Ishikawa (cell line): ENCODE measurements at regions not wholly inside any gene's neighbourhood (a gene's known extent, or its start where the extent isn't known, plus 50 kb on each side); places are given as distances from the start of the nearest gene placed in this dataset.

Experiments used
- CEBPB ChIP-seq: IDR thresholded peaks from 2 replicates; pipeline ENCODE4 v1.6.1; 2012
- CREB1 ChIP-seq: IDR thresholded peaks from 2 replicates; pipeline ENCODE4 v1.6.1; 2012; ENCODE audit warnings: low read depth
- EGR1 ChIP-seq: IDR thresholded peaks from 2 replicates; pipeline ENCODE4 v1.6.1; 2012
- EP300 ChIP-seq: IDR thresholded peaks from 2 replicates; pipeline ENCODE4 v1.6.1; 2012; ENCODE audit warnings: borderline replicate concordance
- FOXM1 ChIP-seq: IDR thresholded peaks from 2 replicates; pipeline ENCODE4 v1.6.1; 2012; ENCODE audit warnings: low read depth, borderline replicate concordance
- NFIC ChIP-seq: IDR thresholded peaks from 2 replicates; pipeline ENCODE4 v1.6.1; 2012
- RAD21 ChIP-seq: IDR thresholded peaks from 2 replicates; pipeline ENCODE4 v1.6.1; 2012; ENCODE audit warnings: low read depth
- TAF1 ChIP-seq: IDR thresholded peaks from 2 replicates; pipeline ENCODE4 v1.6.1; 2012; ENCODE audit warnings: low read depth, mild to moderate bottlenecking
- TCF12 ChIP-seq: IDR thresholded peaks from 2 replicates; pipeline ENCODE4 v1.6.1; 2012; ENCODE audit warnings: low read depth
- TEAD4 ChIP-seq: IDR thresholded peaks from 2 replicates; pipeline ENCODE4 v1.6.1; 2012
- YY1 ChIP-seq: IDR thresholded peaks from 2 replicates; pipeline ENCODE4 v1.6.1; 2012; ENCODE audit warnings: low read depth
- ZBTB7A ChIP-seq: IDR thresholded peaks from 2 replicates; pipeline ENCODE4 v1.6.1; 2012; ENCODE audit warnings: low read depth
- TF ChIP-seq, protein P1 (sequence below): IDR thresholded peaks from 2 replicates; pipeline ENCODE4 v1.6.1; 2012; ENCODE audit warnings: low read depth, mild to moderate bottlenecking
- TF ChIP-seq, protein P2 (sequence below): IDR thresholded peaks from 2 replicates; pipeline ENCODE4 v1.6.1; 2012
- TF ChIP-seq, protein P3 (sequence below): IDR thresholded peaks from 2 replicates; pipeline ENCODE4 v1.6.1; 2012

DNA sequence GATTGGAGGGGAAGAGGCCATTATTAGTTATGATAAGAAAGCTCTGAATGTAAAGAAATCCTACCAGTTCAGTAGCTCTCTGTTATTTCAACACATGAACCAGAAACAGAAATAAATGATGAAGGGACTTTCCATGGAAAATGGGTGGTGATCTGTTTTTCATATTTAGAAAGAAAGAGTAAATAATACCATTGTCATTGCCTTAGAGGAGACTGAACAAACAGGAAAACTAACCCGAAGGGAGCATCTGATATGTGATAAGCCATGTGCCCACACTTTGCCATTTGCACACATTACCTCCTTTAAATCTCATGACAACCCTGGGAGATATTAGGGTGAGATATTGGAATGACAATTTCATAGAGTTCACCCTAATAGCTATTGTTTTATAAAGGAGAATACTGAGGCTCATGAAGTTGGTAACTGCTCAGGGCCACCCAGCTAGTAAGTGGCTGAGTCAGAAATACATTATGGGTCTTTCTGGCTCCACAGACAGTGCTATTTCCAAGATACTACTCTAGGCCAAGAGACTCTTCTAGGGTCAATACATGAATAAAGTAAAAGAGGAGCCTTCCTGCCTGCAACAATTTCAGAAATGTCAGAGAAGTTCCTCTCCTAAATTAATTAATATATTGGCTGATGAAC is 111.0 kb upstream of the SLIT3 start:
- TF ChIP-seq CREB1 (no peak), NFIC (no peak), TEAD4 (no peak), TCF12 (no peak), FOXM1 (no peak), YY1 (no peak), CEBPB (no peak), RAD21 (no peak), EP300 (no peak), EGR1 (no peak)
- TF ChIP-seq, protein P1, sequence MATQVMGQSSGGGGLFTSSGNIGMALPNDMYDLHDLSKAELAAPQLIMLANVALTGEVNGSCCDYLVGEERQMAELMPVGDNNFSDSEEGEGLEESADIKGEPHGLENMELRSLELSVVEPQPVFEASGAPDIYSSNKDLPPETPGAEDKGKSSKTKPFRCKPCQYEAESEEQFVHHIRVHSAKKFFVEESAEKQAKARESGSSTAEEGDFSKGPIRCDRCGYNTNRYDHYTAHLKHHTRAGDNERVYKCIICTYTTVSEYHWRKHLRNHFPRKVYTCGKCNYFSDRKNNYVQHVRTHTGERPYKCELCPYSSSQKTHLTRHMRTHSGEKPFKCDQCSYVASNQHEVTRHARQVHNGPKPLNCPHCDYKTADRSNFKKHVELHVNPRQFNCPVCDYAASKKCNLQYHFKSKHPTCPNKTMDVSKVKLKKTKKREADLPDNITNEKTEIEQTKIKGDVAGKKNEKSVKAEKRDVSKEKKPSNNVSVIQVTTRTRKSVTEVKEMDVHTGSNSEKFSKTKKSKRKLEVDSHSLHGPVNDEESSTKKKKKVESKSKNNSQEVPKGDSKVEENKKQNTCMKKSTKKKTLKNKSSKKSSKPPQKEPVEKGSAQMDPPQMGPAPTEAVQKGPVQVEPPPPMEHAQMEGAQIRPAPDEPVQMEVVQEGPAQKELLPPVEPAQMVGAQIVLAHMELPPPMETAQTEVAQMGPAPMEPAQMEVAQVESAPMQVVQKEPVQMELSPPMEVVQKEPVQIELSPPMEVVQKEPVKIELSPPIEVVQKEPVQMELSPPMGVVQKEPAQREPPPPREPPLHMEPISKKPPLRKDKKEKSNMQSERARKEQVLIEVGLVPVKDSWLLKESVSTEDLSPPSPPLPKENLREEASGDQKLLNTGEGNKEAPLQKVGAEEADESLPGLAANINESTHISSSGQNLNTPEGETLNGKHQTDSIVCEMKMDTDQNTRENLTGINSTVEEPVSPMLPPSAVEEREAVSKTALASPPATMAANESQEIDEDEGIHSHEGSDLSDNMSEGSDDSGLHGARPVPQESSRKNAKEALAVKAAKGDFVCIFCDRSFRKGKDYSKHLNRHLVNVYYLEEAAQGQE: no peak

DNA sequence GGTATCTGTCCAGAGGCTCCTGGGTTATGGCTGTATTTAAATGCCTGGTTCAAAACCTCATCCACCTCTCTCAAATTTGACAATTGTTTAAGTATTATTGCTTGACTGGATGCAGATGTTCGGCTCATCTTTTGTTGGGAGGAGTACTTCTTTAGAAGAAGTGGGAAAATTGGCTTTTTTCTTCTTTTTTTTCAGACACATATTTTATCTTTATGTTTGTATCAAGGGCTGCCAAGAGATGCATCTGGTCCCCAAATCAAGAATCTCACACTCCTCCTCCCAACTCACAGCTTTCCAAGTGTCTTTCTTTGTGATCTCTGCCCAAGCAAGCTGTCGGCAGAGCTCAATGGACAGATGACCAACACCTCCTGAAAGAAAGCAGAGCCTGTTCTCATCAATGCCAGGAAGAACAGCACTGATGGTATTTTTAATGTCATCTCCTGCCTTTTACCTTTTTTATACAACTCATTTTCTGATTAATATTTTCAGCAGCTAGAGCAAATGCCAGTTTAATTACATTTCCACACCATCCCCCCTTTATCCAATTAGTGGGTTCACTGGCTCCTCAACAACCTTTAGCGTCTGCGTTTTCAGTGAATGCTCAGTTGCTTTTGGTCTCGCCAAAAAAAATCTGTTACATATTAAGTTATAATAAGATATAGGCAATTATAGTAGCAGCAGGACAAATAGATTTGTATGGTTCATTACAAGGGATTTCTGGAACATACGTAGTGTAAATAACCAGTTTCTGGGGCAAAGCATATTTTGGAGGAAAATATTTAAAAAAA is 110.3 kb upstream of the SLIT3 start:
- TF ChIP-seq TCF12: no peak
- TF ChIP-seq TEAD4: no peak
- TF ChIP-seq NFIC: no peak
- TF ChIP-seq, protein P1: no peak
- TF ChIP-seq, protein P2, sequence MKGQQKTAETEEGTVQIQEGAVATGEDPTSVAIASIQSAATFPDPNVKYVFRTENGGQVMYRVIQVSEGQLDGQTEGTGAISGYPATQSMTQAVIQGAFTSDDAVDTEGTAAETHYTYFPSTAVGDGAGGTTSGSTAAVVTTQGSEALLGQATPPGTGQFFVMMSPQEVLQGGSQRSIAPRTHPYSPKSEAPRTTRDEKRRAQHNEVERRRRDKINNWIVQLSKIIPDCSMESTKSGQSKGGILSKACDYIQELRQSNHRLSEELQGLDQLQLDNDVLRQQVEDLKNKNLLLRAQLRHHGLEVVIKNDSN: no peak
- no peak for TF ChIP-seq RAD21
- no peak for TF ChIP-seq CREB1

DNA sequence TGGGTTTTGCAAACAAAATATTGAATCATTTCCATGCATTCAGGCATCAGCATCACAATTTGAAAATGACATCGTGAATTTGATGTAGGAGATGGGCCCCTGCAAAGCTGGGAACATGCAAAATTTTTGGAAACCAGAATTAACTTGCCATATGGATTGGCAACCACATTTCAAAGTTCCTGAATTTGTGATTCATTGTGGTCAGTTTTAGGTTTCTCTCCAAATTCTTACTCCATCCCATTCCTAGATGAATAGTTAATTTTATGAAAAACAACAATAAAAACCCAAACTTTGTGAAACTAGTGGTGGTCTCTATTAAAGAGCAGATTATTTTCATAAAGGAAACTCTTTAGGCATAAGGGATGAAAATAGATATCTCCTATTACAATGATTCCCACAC is 107.8 kb upstream of the SLIT3 start:
- TF ChIP-seq TCF12 (no peak), TAF1 (no peak), RAD21 (no peak), EP300 (no peak), YY1 (no peak), ZBTB7A (no peak), CEBPB (no peak), FOXM1 (no peak), NFIC (no peak), EGR1 (no peak), TEAD4 (no peak), CREB1 (no peak)
- TF ChIP-seq, protein P3, sequence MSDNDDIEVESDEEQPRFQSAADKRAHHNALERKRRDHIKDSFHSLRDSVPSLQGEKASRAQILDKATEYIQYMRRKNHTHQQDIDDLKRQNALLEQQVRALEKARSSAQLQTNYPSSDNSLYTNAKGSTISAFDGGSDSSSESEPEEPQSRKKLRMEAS: no peak
- TF ChIP-seq, protein P1: no peak
- TF ChIP-seq, protein P2: no peak

DNA sequence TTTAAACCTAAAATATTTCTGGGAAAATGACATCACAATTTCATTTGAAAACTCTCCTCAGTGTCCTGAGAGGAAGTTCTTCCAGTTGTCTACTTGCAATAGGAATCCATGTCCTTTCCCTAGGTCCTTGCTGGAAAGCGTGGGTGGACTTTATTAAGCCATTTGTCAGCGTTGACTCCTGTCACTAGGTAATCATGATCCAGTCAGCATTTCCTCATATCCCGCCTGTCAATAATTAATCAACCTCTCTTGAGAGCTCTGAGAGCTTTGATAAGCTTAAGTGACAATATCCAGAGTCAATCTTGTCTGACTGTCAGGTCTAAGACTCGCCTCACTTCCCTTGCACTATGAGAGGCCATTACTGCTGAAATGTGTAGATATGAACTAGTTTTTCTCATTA is 107.2 kb upstream of the SLIT3 start:
- TF ChIP-seq RAD21: no peak
- TF ChIP-seq EGR1: no peak
- TF ChIP-seq TCF12: no peak
- TF ChIP-seq CEBPB: no peak
- TF ChIP-seq EP300: no peak
- TF ChIP-seq, protein P2: no peak
- TF ChIP-seq YY1: no peak
- TF ChIP-seq CREB1: no peak
- TF ChIP-seq, protein P1: no peak
- TF ChIP-seq ZBTB7A: no peak
- TF ChIP-seq, protein P3: no peak
- no peak for TF ChIP-seq TEAD4
- no peak for TF ChIP-seq NFIC
- TF ChIP-seq FOXM1: no peak
- no peak for TF ChIP-seq TAF1
